ENCODE measurements at regions not wholly inside any gene's neighbourhood (a gene's known extent, or its start where the extent isn't known, plus 50 kb on each side); places are given as distances from the start of the nearest gene placed in this dataset.

- peak; percentile 61 for DNase-seq
- WGBS, 5 donors, result 66 to 84% (median 67%) methylated on average over 14 of the region's 14 CpGs
- peaks cover 0 to 42% (median 18%) of the 10 kb centered on the region in 6 donors for H3K4me1 ChIP-seq
- TF ChIP-seq POLR2AphosphoS5 (IDR thresholded peaks at IDR 0.05) (peak in 2 of 3 donors; percentile 36 to 47), POLR2A (IDR thresholded peaks at IDR 0.05) (no peak), CTCF (IDR thresholded peaks at IDR 0.05 in 8 of 11, conservative IDR thresholded peaks at IDR 0.05 in 3 of 11) (no peak)
- no peaks in the 10 kb centered on the region for H3K36me3 ChIP-seq
- no peaks in the 10 kb centered on the region for H3K9me3 ChIP-seq
- peaks cover 0 to 24% (median 2%) of the 10 kb centered on the region in 7 donors for H3K27me3 ChIP-seq (replicated peaks in 1 of 7)
- H3K4me3 ChIP-seq, result no peak overlapping the region
- H3K27ac ChIP-seq, result peak overlapping the region in 6 of 8 donors; percentile 23 to 62 (median 54)
- intact Hi-C loops (cut with DNase I; ENCODE audit: low total_unique reads), result no loop called here
Measured at GRCh38 chr9:129555512-129556215, 65.2 kb downstream of the C9orf50 start.

GRCh38 chr9:129554649-129555048, 66.3 kb downstream of the C9orf50 start:
- 34 to 49% (median 38%) methylated on average over 3 to 5 of the region's 5 CpGs for WGBS, 5 donors
- Histone ChIP-seq H3K4me3 (no peak overlapping the region), H3K4me1 (peaks cover 0 to 52% (median 28%) of the 10 kb centered on the region in 6 donors), H3K27me3 (replicated peaks in 1 of 7) (peaks cover 2 to 34% (median 12%) of the 10 kb centered on the region in 7 donors), H3K36me3 (no peaks in the 10 kb centered on the region), H3K9me3 (no peaks in the 10 kb centered on the region), H3K27ac (peak overlapping the region in 1 of 8 donors; percentile 3)
- peak; percentile 60 for DNase-seq
- intact Hi-C loops (cut with DNase I; ENCODE audit: low total_unique reads), result no loop called here
- TF ChIP-seq POLR2A (IDR thresholded peaks at IDR 0.05) (no peak), POLR2AphosphoS5 (IDR thresholded peaks at IDR 0.05) (no peak), CTCF (IDR thresholded peaks at IDR 0.05 in 8 of 11, conservative IDR thresholded peaks at IDR 0.05 in 3 of 11) (no peak)

- peaks cover 2 to 46% (median 18%) of the 10 kb centered on the region in 7 donors for H3K27me3 ChIP-seq (replicated peaks in 1 of 7)
- 62 to 81% (median 73%) methylated on average over 5 of the region's 5 CpGs for whole genome bisulfite sequencing, 5 donors
- no peaks in the 10 kb centered on the region for H3K9me3 ChIP-seq
- intact Hi-C loops (cut with DNase I; ENCODE audit: low total_unique reads), result no loop called here
- no peak for DNase-seq
- H3K4me3 ChIP-seq, result no peak overlapping the region
- TF ChIP-seq POLR2AphosphoS5 (IDR thresholded peaks at IDR 0.05), result no peak
- TF ChIP-seq CTCF (IDR thresholded peaks at IDR 0.05 in 8 of 11, conservative IDR thresholded peaks at IDR 0.05 in 3 of 11), result no peak
- no peak for TF ChIP-seq POLR2A (IDR thresholded peaks at IDR 0.05)
- no peaks in the 10 kb centered on the region for H3K36me3 ChIP-seq
- no peak overlapping the region for H3K27ac ChIP-seq
- peaks cover 6 to 54% (median 32%) of the 10 kb centered on the region in 6 donors for H3K4me1 ChIP-seq
Measured at GRCh38 chr9:129553277-129553676, 67.6 kb downstream of the C9orf50 start.

GRCh38 chr9:129552064-129552463, 68.8 kb downstream of the C9orf50 start:
- Histone ChIP-seq H3K4me3 (no peak overlapping the region), H3K27me3 (replicated peaks in 1 of 7) (peaks cover 2 to 57% (median 18%) of the 10 kb centered on the region in 7 donors), H3K27ac (no peak overlapping the region), H3K9me3 (no peaks in the 10 kb centered on the region), H3K36me3 (no peaks in the 10 kb centered on the region), H3K4me1 (peaks cover 6 to 52% (median 33%) of the 10 kb centered on the region in 6 donors)
- no peak for TF ChIP-seq POLR2A (IDR thresholded peaks at IDR 0.05)
- no peak for TF ChIP-seq CTCF (IDR thresholded peaks at IDR 0.05 in 8 of 11, conservative IDR thresholded peaks at IDR 0.05 in 3 of 11)
- TF ChIP-seq POLR2AphosphoS5 (IDR thresholded peaks at IDR 0.05), result no peak
- intact Hi-C loops (cut with DNase I; ENCODE audit: low total_unique reads), result no loop called here
- WGBS, 5 donors, result 89 to 95% (median 92%) methylated on average over 6 of the region's 6 CpGs
- no peak for DNase-seq
